ENCODE measurements at regions not wholly inside any gene's neighbourhood (a gene's known extent, or its start where the extent isn't known, plus 50 kb on each side); places are given as distances from the start of the nearest gene placed in this dataset.
A peak's percentile ranks its signal among the peaks of the same experiment; 100 is the strongest.

- DNase-seq: no peak
Measured at GRCh38 chr3:56983427-56983826, 77.0 kb upstream of the SPATA12 start.

- DNase-seq: no peak
Measured at GRCh38 chr3:56981445-56982230, 78.8 kb upstream of the SPATA12 start.

- peak; percentile 82 to 95 for DNase-seq
Measured at GRCh38 chr3:56980798-56981390, 79.6 kb upstream of the SPATA12 start.

GRCh38 chr3:56980243-56980642 lies 80.2 kb upstream of the SPATA12 start:
- DNase-seq: no peak

GRCh38 chr3:56979791-56980190 lies 80.7 kb upstream of the SPATA12 start:
- peak in 1 of 2 donors; percentile 42 for DNase-seq

GRCh38 chr3:56977561-56977889 lies 82.9 kb upstream of the SPATA12 start:
- DNase-seq: no peak

GRCh38 chr3:56976651-56977560 lies 83.6 kb upstream of the SPATA12 start:
- no peak for DNase-seq

GRCh38 chr3:56975567-56975966 lies 84.9 kb upstream of the SPATA12 start:
- DNase-seq: no peak

- no peak for DNase-seq
Measured at GRCh38 chr3:56974247-56974930, 86.1 kb upstream of the SPATA12 start.

GRCh38 chr3:56971816-56972215 lies 88.6 kb upstream of the SPATA12 start:
- DNase-seq: no peak

GRCh38 chr3:56971261-56971660 lies 89.2 kb upstream of the SPATA12 start:
- DNase-seq: no peak

GRCh38 chr3:56970461-56970879 lies 90.0 kb upstream of the SPATA12 start:
- peak; percentile 52 to 90 for DNase-seq

GRCh38 chr3:56969851-56970250 lies 90.6 kb upstream of the SPATA12 start:
- no peak for DNase-seq

- DNase-seq: no peak
Measured at GRCh38 chr3:56966509-56966908, 94.0 kb upstream of the SPATA12 start.

GRCh38 chr3:56966104-56966503 lies 94.4 kb upstream of the SPATA12 start:
- DNase-seq: no peak

- DNase-seq: no peak
Measured at GRCh38 chr3:56962922-56963321, 97.5 kb upstream of the SPATA12 start.

- no peak for DNase-seq
Measured at GRCh38 chr3:56962206-56962605, 98.3 kb upstream of the SPATA12 start.

- DNase-seq: no peak
Measured at GRCh38 chr3:56960234-56960917, 100.1 kb upstream of the SPATA12 start.

- DNase-seq: no peak
Measured at GRCh38 chr3:56958879-56959278, 101.6 kb upstream of the SPATA12 start.

GRCh38 chr3:56957522-56957921 lies 102.9 kb upstream of the SPATA12 start:
- no peak for DNase-seq

- no peak for DNase-seq
Measured at GRCh38 chr3:56956906-56957305, 103.6 kb upstream of the SPATA12 start.

- no peak for DNase-seq
Measured at GRCh38 chr3:56955492-56956111, 104.9 kb upstream of the SPATA12 start.

Data from inflammatory macrophage treated with lipopolysaccharide for 1 hour (primary cell).